HepG2 (cell line): ENCODE measurements at regions not wholly inside any gene's neighbourhood (a gene's known extent, or its start where the extent isn't known, plus 50 kb on each side); places are given as distances from the start of the nearest gene placed in this dataset.

Experiments
- ATAC-seq: fragments of 200-7000 bp; cut with Tn5 transposase; 3 replicates; pipeline ENCODE4 v1.9.1; 2020; ENCODE audit warnings: mild to moderate bottlenecking, moderate library complexity
- BruUV-seq: library from RNA; stranded (reverse); fragments of 400-500 nt; replicated peaks from 2 replicates; lab custom pipeline; 2021; lab: Mats Ljungman, UMichigan
- CTCF ChIA-PET: fragments of 300-600 bp; formaldehyde crosslinking; extraction: SDS; loops from one replicate; lab custom pipeline; 2021; ENCODE audit warnings: low total read pairs, inconsistent platforms, low intra/inter-chr PET ratio; lab: Yijun Ruan, JAX
- POLR2A ChIA-PET: fragments of 350-600 bp; sonication (Branson Sonifier 250); formaldehyde crosslinking; loops from one replicate; lab custom pipeline; 2020; ENCODE audit warnings: antibody characterized with exemption, inconsistent platforms; lab: Yijun Ruan, JAX
- DNase-seq: peaks from one replicate; pipeline ENCODE4 v3.0.0-alpha.2; 2015; ENCODE audit warnings: low spot score
- FAIRE-seq: peaks from 3 replicates; lab custom pipeline; 2011; peaks lifted over from hg19 to GRCh38; lab: Jason Lieb, UNC
- H2AFZ ChIP-seq: one replicate; pipeline ENCODE4 v1.6.1; 2011; ENCODE audit warnings: low read length, inconsistent platforms
- H3K27ac ChIP-seq: fragments of 300-600 bp; 3 replicates; pipeline ENCODE4 v1.8.0; 2011; ENCODE audit warnings: mixed run types, mild to moderate bottlenecking, mixed read lengths, low read length, inconsistent platforms; ENCODE audit not compliant: insufficient read depth; ENCODE audit errors: extremely low read length
- H3K27me3 ChIP-seq, 2 experiments: fragments of 200-600 bp in 1 of 2; 2 replicates in 1 of 2; 3 replicates in 1 of 2; pipeline versions ENCODE4 v1.6.0 to v1.8.0; 2011; ENCODE audit warnings: low read length in 2 of 2, mild to moderate bottlenecking in 2 of 2, moderate library complexity in 2 of 2, inconsistent platforms in 1 of 2; ENCODE audit not compliant: insufficient read depth in 2 of 2, control insufficient read depth in 1 of 2
- H3K36me3 ChIP-seq, 2 experiments: fragments of 200-600 bp in 1 of 2; replicated peaks in 1 of 2; 2 replicates in 1 of 2; 3 replicates in 1 of 2; pipeline versions ENCODE4 v1.5.1 to v1.8.0; 2011; ENCODE audit warnings: low read length in 2 of 2, inconsistent platforms in 1 of 2; ENCODE audit not compliant: insufficient read depth in 2 of 2, control insufficient read depth in 1 of 2
- H3K4me1 ChIP-seq: 2 replicates; pipeline ENCODE4 v1.5.1; 2012; ENCODE audit warnings: low read length, inconsistent platforms; ENCODE audit not compliant: insufficient read depth
- H3K4me2 ChIP-seq: 2 replicates; pipeline ENCODE4 v1.6.0; 2011; ENCODE audit warnings: low read depth, low read length, inconsistent platforms
- H3K4me3 ChIP-seq, 3 experiments: fragments of 200-600 bp in 1 of 3; sonication (generic), shearing (Covaris generic) in 1 of 3; replicated peaks in 1 of 3; 2 replicates each; pipeline ENCODE4 v1.5.1; 2011 to 2016; ENCODE audit warnings: low read length in 3 of 3, inconsistent platforms in 2 of 3, low read depth in 2 of 3, mild to moderate bottlenecking in 2 of 3, control low read depth in 1 of 3, mixed read lengths in 1 of 3; ENCODE audit not compliant: insufficient read depth in 1 of 3
- H3K79me2 ChIP-seq: one replicate; pipeline ENCODE4 v1.6.1; 2011; ENCODE audit warnings: low read length, inconsistent platforms; ENCODE audit not compliant: insufficient read depth
- H3K9ac ChIP-seq: 2 replicates; pipeline ENCODE4 v1.6.0; 2011; ENCODE audit warnings: mild to moderate bottlenecking, low read depth, low read length, inconsistent platforms; ENCODE audit not compliant: insufficient read depth
- H3K9me3 ChIP-seq: 2 replicates; pipeline ENCODE4 v1.5.1; 2012; ENCODE audit warnings: mild to moderate bottlenecking, low read length
- H4K20me1 ChIP-seq: 2 replicates; pipeline ENCODE4 v1.6.0; 2011; ENCODE audit warnings: inconsistent platforms, mild to moderate bottlenecking, low read length, moderate library complexity; ENCODE audit not compliant: insufficient read depth
- ISL2 ChIP-seq: sonication (generic); formaldehyde crosslinking; IDR thresholded peaks from 2 replicates; pipeline ENCODE4 v1.5.0; 2020; ENCODE audit warnings: missing genetic modification reagents
- NKX3-1 ChIP-seq: sonication (generic); formaldehyde crosslinking; IDR thresholded peaks from 2 replicates; pipeline ENCODE4 v1.5.0; 2020; ENCODE audit warnings: missing genetic modification reagents
- SRSF4 ChIP-seq: fragments of 200-400 bp; formaldehyde crosslinking; IDR thresholded peaks from one replicate; pipeline ENCODE4 v1.6.1; 2018; ENCODE audit warnings: mild to moderate bottlenecking, low read depth, low read length, moderate library complexity; ENCODE audit not compliant: poor library complexity, severe bottlenecking
- TAF15 ChIP-seq: fragments of 200-400 bp; formaldehyde crosslinking; IDR thresholded peaks from one replicate; pipeline ENCODE4 v1.6.1; 2018; ENCODE audit warnings: mild to moderate bottlenecking, low read depth, low read length; ENCODE audit not compliant: poor library complexity, severe bottlenecking
- TOPORS ChIP-seq: sonication (generic); formaldehyde crosslinking; IDR thresholded peaks from 2 replicates; pipeline ENCODE4 v1.8.0; 2023; ENCODE audit warnings: mild to moderate bottlenecking, missing genetic modification reagents
- YY1 ChIP-seq: IDR thresholded peaks from 2 replicates; pipeline ENCODE4 v1.6.1; 2011; ENCODE audit warnings: low read length, low read depth, moderate library complexity, mild to moderate bottlenecking; ENCODE audit not compliant: insufficient read depth, insufficient replicate concordance
- ZFP36 ChIP-seq: fragments of 150-350 bp; IDR thresholded peaks from 2 replicates; pipeline ENCODE4 v1.6.1; 2018; ENCODE audit warnings: borderline replicate concordance, low read length, low read depth; ENCODE audit not compliant: partially characterized antibody
- ZFP62 ChIP-seq: sonication (generic); formaldehyde crosslinking; IDR thresholded peaks from 2 replicates; pipeline ENCODE4 v1.4.0; 2020; ENCODE audit warnings: missing genetic modification reagents
- ZNF124 ChIP-seq: sonication (generic); formaldehyde crosslinking; IDR thresholded peaks from 2 replicates; pipeline ENCODE4 v1.4.0; 2020; ENCODE audit warnings: missing genetic modification reagents
- ZNF564 ChIP-seq: sonication (generic); formaldehyde crosslinking; IDR thresholded peaks from 2 replicates; pipeline ENCODE4 v1.8.1; 2023; ENCODE audit warnings: mild to moderate bottlenecking, missing genetic modification reagents
- ZNF569 ChIP-seq: sonication (generic); formaldehyde crosslinking; IDR thresholded peaks from 2 replicates; pipeline ENCODE4 v1.5.0; 2020; ENCODE audit warnings: mild to moderate bottlenecking, missing genetic modification reagents, moderate library complexity, borderline replicate concordance
- ZNF883 ChIP-seq: sonication (generic); formaldehyde crosslinking; IDR thresholded peaks from 2 replicates; pipeline ENCODE4 v1.5.1; 2020; ENCODE audit warnings: mild to moderate bottlenecking, missing genetic modification reagents; ENCODE audit errors: not compliant biosample characterization
- ZZZ3 ChIP-seq: sonication (generic); formaldehyde crosslinking; IDR thresholded peaks from 2 replicates; pipeline ENCODE4 v1.4.0; 2020; ENCODE audit warnings: missing genetic modification reagents, mild to moderate bottlenecking, borderline replicate concordance
- WGBS: methylation state at CpG from one replicate; pipeline ENCODE4 v1.1.6; 2017; ENCODE audit warnings: low lambda C conversion rate; 5-methylcytosine and 5-hydroxymethylcytosine counted together
- in situ Hi-C: cut with HindIII; loops from 2 replicates; pipeline ENCODE4 v1.10.0; 2017; ENCODE audit warnings: low pct_unique_long_range_greater_than_20kb; ENCODE audit not compliant: extremely low pct_ligation_motif_present
- intact Hi-C: fragments of 100-400 bp; cut with micrococcal nuclease; formaldehyde crosslinking; loops from one replicate; pipeline ENCODE4 v1.10.0; 2022; ENCODE audit not compliant: unreplicated experiment
- TF ChIP-seq, protein P1 (sequence below), 2 experiments: sonication (generic) in 1 of 2; formaldehyde crosslinking in 1 of 2; IDR thresholded peaks; 2 replicates each; pipeline versions ENCODE4 v1.4.0 to v1.6.1; 2018 to 2020; ENCODE audit warnings: missing genetic modification reagents in 2 of 2, borderline replicate concordance in 1 of 2, low read depth in 1 of 2, mild to moderate bottlenecking in 1 of 2, missing biosample characterization in 1 of 2
- TF ChIP-seq, protein P2 (sequence below): sonication (generic); formaldehyde crosslinking; IDR thresholded peaks from 2 replicates; pipeline ENCODE4 v1.8.0; 2022; ENCODE audit warnings: mild to moderate bottlenecking, missing genetic modification reagents, moderate library complexity
- TF ChIP-seq, protein P3 (sequence below): sonication (generic); formaldehyde crosslinking; IDR thresholded peaks from 2 replicates; pipeline ENCODE4 v1.5.0; 2020; ENCODE audit warnings: missing genetic modification reagents

DNA sequence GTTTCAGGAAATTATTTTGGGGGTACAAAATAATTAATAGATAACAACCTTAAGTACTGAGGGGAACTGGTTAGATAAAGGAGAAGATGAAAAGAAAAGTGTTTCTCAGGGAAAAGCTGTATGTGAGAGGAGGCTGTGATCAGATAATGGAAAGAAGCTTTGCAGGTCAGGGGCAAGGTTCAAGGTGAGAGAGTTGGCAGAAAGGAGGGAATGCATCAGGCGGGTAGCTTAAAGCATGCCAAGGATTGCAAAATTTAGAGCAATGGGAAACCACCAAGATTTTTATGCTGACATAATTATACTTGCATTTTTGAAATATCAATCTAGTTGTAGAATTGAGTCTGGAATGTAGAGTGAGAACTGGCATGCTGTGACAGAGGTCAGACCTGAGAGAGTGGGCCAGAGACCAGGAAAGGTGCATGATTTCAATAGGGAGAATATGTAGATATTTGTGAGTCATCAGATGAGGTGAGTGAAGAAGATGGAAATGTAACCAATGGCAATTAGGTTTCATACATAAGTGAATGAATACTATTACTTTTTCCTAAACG lies 508.7 kb downstream of the TRIML1 start (continued):
- TF ChIP-seq, protein P1, sequence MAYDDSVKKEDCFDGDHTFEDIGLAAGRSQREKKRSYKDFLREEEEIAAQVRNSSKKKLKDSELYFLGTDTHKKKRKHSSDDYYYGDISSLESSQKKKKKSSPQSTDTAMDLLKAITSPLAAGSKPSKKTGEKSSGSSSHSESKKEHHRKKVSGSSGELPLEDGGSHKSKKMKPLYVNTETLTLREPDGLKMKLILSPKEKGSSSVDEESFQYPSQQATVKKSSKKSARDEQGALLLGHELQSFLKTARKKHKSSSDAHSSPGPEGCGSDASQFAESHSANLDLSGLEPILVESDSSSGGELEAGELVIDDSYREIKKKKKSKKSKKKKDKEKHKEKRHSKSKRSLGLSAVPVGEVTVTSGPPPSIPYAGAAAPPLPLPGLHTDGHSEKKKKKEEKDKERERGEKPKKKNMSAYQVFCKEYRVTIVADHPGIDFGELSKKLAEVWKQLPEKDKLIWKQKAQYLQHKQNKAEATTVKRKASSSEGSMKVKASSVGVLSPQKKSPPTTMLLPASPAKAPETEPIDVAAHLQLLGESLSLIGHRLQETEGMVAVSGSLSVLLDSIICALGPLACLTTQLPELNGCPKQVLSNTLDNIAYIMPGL (CRISPR knock-in tag; IDR thresholded peaks at IDR 0.05; ENCODE audit: borderline replicate concordance in 1 of 2, low read depth in 1 of 2) = no peak
- no peak for TF ChIP-seq ZZZ3 (CRISPR knock-in tag)
- TF ChIP-seq, all 625 proteins: peak for 0

DNA sequence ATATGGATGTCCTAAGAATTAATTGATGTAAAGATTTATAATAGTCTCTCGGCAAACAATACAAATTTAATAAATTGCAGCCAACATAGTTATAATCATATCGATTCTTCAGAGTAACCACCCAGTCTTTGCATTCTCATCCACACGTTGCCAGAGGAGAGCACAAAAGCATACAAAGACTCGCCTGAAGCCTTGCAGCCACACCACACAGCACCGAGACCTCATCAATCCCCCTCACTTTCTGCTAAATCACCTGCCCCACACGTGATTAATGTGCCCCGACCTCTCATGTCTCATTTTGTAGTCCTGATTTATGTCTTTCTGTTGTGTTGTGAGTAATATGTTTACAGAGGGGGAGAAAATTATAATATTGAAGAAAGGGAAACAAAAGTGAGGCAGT lies 510.4 kb downstream of the TRIML1 start:
- FAIRE-seq (no peak), DNase-seq (no peak), ATAC-seq (no peak)
- Histone ChIP-seq H3K27ac (no peak overlapping the region), H3K4me1 (no peaks in the 10 kb centered on the region), H2AFZ (no peak overlapping the region), H3K9me3 (no peaks in the 10 kb centered on the region), H3K27me3 (no peaks in the 10 kb centered on the region; a peak in 1 of 5 replicates), H4K20me1 (no peaks in the 10 kb centered on the region), H3K36me3 (no peaks in the 10 kb centered on the region), H3K79me2 (no peaks in the 10 kb centered on the region), H3K4me3 (no peak overlapping the region), H3K9ac (no peak overlapping the region), H3K4me2 (no peak overlapping the region)
- WGBS = 21% methylated on average over 7 of the region's 7 CpGs
- ChIA-PET CTCF (no interaction called here), POLR2A (no interaction called here)
- in situ Hi-C loops = no loop called here
- TF ChIP-seq YY1 (no peak), ZNF569 (no peak), ZFP36 (no peak), ZNF124 (CRISPR knock-in tag) (no peak), ISL2 (CRISPR knock-in tag) (no peak), TAF15 (no peak), ZNF883 (CRISPR knock-in tag) (no peak), ZNF564 (CRISPR knock-in tag) (no peak), SRSF4 (no peak), TOPORS (CRISPR knock-in tag) (no peak), ZFP62 (no peak), NKX3-1 (CRISPR knock-in tag) (no peak)
- TF ChIP-seq, protein P2, sequence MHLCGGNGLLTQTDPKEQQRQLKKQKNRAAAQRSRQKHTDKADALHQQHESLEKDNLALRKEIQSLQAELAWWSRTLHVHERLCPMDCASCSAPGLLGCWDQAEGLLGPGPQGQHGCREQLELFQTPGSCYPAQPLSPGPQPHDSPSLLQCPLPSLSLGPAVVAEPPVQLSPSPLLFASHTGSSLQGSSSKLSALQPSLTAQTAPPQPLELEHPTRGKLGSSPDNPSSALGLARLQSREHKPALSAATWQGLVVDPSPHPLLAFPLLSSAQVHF (CRISPR knock-in tag) = no peak
- TF ChIP-seq, protein P3, sequence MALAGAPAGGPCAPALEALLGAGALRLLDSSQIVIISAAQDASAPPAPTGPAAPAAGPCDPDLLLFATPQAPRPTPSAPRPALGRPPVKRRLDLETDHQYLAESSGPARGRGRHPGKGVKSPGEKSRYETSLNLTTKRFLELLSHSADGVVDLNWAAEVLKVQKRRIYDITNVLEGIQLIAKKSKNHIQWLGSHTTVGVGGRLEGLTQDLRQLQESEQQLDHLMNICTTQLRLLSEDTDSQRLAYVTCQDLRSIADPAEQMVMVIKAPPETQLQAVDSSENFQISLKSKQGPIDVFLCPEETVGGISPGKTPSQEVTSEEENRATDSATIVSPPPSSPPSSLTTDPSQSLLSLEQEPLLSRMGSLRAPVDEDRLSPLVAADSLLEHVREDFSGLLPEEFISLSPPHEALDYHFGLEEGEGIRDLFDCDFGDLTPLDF = no peak
- BruUV-seq = no TSS peak
- intact Hi-C loops = no loop called here
